OCI-LY3 (cell line): ENCODE measurements at regions not wholly inside any gene's neighbourhood (a gene's known extent, or its start where the extent isn't known, plus 50 kb on each side); places are given as distances from the start of the nearest gene placed in this dataset.

ENCODE experiments used
- H2AFZ ChIP-seq: fragments of 200-600, 300-600 bp; shearing (Covaris generic); 2 replicates; pipeline ENCODE4 v1.6.0; 2014; ENCODE audit warnings: antibody characterized with exemption, low read depth, low read length
- H3K27ac ChIP-seq: fragments of 200-600, 300-600 bp; sonication (generic); 2 replicates; pipeline ENCODE4 v1.5.1; 2014; ENCODE audit warnings: mild to moderate bottlenecking, low read length, moderate library complexity, mixed read lengths
- H3K27me3 ChIP-seq: fragments of 200-600, 300-600 bp; sonication (generic); 2 replicates; pipeline ENCODE4 v1.6.1; 2014; ENCODE audit warnings: low read depth, low read length, mixed read lengths
- H3K36me3 ChIP-seq: fragments of 200-600, 300-600 bp; sonication (generic); replicated peaks from 2 replicates; pipeline ENCODE3; 2014; ENCODE audit warnings: low read depth, low read length, mixed read lengths
- H3K4me1 ChIP-seq: fragments of 300-600, 200-600 bp; sonication (generic); 2 replicates; pipeline ENCODE4 v1.6.1; 2014; ENCODE audit warnings: low read length, mixed read lengths
- H3K4me2 ChIP-seq: fragments of 200-600, 300-600 bp; sonication (generic); 2 replicates; pipeline ENCODE4 v1.6.1; 2014; ENCODE audit warnings: low read length, mixed read lengths
- H3K4me3 ChIP-seq: fragments of 300-600, 200-600 bp; sonication (generic); 2 replicates; pipeline ENCODE4 v1.5.1; 2014; ENCODE audit warnings: antibody characterized with exemption, mild to moderate bottlenecking, low read length, moderate library complexity
- H3K79me2 ChIP-seq: fragments of 300-600, 200-600 bp; shearing (Covaris generic); 2 replicates; pipeline ENCODE4 v1.6.1; 2014; ENCODE audit warnings: mild to moderate bottlenecking, low read length, mixed read lengths
- H3K9ac ChIP-seq: fragments of 300-600, 200-600 bp; shearing (Covaris generic); 2 replicates; pipeline ENCODE4 v1.6.0; 2014; ENCODE audit warnings: mild to moderate bottlenecking, low read length, moderate library complexity
- H3K9me3 ChIP-seq: fragments of 200-600, 300-600 bp; shearing (Covaris generic); 2 replicates; pipeline ENCODE4 v1.6.1; 2014; ENCODE audit warnings: low read length, mixed read lengths; ENCODE audit not compliant: insufficient read depth
- H4K20me1 ChIP-seq: fragments of 200-600, 300-600 bp; sonication (generic); 2 replicates; pipeline ENCODE4 v1.6.1; 2016; ENCODE audit warnings: low read length, mixed read lengths; ENCODE audit not compliant: insufficient read depth
- EZH2phosphoT487 ChIP-seq: fragments of 200-600 bp; shearing (Covaris generic); IDR thresholded peaks from 2 replicates; pipeline ENCODE4 v1.6.1; 2018; ENCODE audit warnings: antibody characterized with exemption, mixed run types, low read depth
- TF ChIP-seq, protein P1 (sequence below): fragments of 200-600, 300-600 bp; sonication (generic); IDR thresholded peaks from 2 replicates; pipeline ENCODE4 v1.5.1; 2014; ENCODE audit warnings: antibody characterized with exemption, low read length, low read depth

GRCh38 chrX:143988356-143988755, 104.5 kb downstream of the UBE2NL start:
- H3K36me3 ChIP-seq, result no peaks in the 10 kb centered on the region
- no peaks in the 10 kb centered on the region for H4K20me1 ChIP-seq
- H3K4me1 ChIP-seq, result no peaks in the 10 kb centered on the region
- H3K27ac ChIP-seq, result no peak overlapping the region
- H3K4me3 ChIP-seq, result no peak overlapping the region
- TF ChIP-seq EZH2phosphoT487, result no peak
- TF ChIP-seq, protein P1, sequence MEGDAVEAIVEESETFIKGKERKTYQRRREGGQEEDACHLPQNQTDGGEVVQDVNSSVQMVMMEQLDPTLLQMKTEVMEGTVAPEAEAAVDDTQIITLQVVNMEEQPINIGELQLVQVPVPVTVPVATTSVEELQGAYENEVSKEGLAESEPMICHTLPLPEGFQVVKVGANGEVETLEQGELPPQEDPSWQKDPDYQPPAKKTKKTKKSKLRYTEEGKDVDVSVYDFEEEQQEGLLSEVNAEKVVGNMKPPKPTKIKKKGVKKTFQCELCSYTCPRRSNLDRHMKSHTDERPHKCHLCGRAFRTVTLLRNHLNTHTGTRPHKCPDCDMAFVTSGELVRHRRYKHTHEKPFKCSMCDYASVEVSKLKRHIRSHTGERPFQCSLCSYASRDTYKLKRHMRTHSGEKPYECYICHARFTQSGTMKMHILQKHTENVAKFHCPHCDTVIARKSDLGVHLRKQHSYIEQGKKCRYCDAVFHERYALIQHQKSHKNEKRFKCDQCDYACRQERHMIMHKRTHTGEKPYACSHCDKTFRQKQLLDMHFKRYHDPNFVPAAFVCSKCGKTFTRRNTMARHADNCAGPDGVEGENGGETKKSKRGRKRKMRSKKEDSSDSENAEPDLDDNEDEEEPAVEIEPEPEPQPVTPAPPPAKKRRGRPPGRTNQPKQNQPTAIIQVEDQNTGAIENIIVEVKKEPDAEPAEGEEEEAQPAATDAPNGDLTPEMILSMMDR, result no peak
- no peak overlapping the region for H2AFZ ChIP-seq
- H3K79me2 ChIP-seq, result no peaks in the 10 kb centered on the region
- no peaks in the 10 kb centered on the region for H3K9me3 ChIP-seq
- H3K4me2 ChIP-seq, result no peak overlapping the region
- H3K9ac ChIP-seq, result no peak overlapping the region
- no peaks in the 10 kb centered on the region for H3K27me3 ChIP-seq

DNA sequence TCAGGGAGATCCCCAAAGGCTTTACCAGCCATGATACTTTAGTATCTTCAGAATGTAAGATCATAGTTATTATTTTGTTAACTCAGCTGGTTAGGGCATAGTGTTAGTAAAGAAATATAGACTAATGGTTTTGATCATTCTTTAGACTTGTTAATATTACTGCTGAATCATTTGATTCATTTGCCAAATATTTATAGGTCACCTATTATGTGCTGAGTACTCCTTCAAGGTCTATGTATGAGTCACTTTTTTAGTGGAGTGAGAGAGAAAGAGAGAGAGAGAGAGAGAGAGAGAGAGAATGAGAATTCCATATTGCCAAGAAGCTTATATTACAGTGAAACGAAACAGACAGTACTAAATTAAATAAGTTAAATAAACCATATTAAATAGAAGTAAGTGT, 110.3 kb downstream of the UBE2NL start:
- TF ChIP-seq, protein P1, result no peak
- no peak for TF ChIP-seq EZH2phosphoT487
- no peaks in the 10 kb centered on the region for H3K79me2 ChIP-seq
- no peaks in the 10 kb centered on the region for H3K36me3 ChIP-seq
- H3K27me3 ChIP-seq, result no peaks in the 10 kb centered on the region
- no peaks in the 10 kb centered on the region for H4K20me1 ChIP-seq
- no peak overlapping the region for H3K9ac ChIP-seq
- H3K4me3 ChIP-seq, result no peak overlapping the region
- no peak overlapping the region for H3K27ac ChIP-seq
- H3K9me3 ChIP-seq, result no peaks in the 10 kb centered on the region
- H3K4me1 ChIP-seq, result no peaks in the 10 kb centered on the region
- no peak overlapping the region for H3K4me2 ChIP-seq
- H2AFZ ChIP-seq, result no peak overlapping the region

GRCh38 chrX:143998261-143998660, 114.4 kb downstream of the UBE2NL start:
- TF ChIP-seq, protein P1, result no peak
- TF ChIP-seq EZH2phosphoT487, result no peak
- Histone ChIP-seq H3K4me3 (no peak overlapping the region), H4K20me1 (no peaks in the 10 kb centered on the region), H3K9ac (no peak overlapping the region), H3K36me3 (no peaks in the 10 kb centered on the region), H3K27ac (no peak overlapping the region), H3K79me2 (no peaks in the 10 kb centered on the region), H3K4me1 (no peaks in the 10 kb centered on the region), H3K27me3 (no peaks in the 10 kb centered on the region), H3K9me3 (no peaks in the 10 kb centered on the region), H2AFZ (no peak overlapping the region), H3K4me2 (no peak overlapping the region)

- Histone ChIP-seq H3K4me3 (no peak overlapping the region), H4K20me1 (no peaks in the 10 kb centered on the region), H3K9me3 (no peaks in the 10 kb centered on the region), H3K4me1 (no peaks in the 10 kb centered on the region), H3K9ac (no peak overlapping the region), H3K36me3 (no peaks in the 10 kb centered on the region), H3K27ac (no peak overlapping the region), H3K4me2 (no peak overlapping the region), H3K79me2 (no peaks in the 10 kb centered on the region), H3K27me3 (no peaks in the 10 kb centered on the region), H2AFZ (no peak overlapping the region)
- no peak for TF ChIP-seq EZH2phosphoT487
- TF ChIP-seq, protein P1, result no peak
These were observed 122.9 kb downstream of the UBE2NL start for GRCh38 chrX:144006811-144007210.
